ENCODE measurements at regions not wholly inside any gene's neighbourhood (a gene's known extent, or its start where the extent isn't known, plus 50 kb on each side); places are given as distances from the start of the nearest gene placed in this dataset.

- DNase-seq (ENCODE audit: low read depth): no peak
Observed at GRCh38 chr11:64456509-64457320, 97.8 kb downstream of the RPS6KA4 start.

- DNase-seq (ENCODE audit: low read depth): no peak
Observed at GRCh38 chr11:64457416-64458010, 98.2 kb upstream of the SLC22A11 start.

- DNase-seq (ENCODE audit: low read depth): peak; percentile 13
Observed at GRCh38 chr11:64458997-64459396, 96.7 kb upstream of the SLC22A11 start.

- no peak for DNase-seq (ENCODE audit: low read depth)
Observed at GRCh38 chr11:64459609-64460008, 96.1 kb upstream of the SLC22A11 start.

GRCh38 chr11:64461081-64461480 lies 94.7 kb upstream of the SLC22A11 start:
- DNase-seq (ENCODE audit: low read depth): no peak

GRCh38 chr11:64466115-64466718 lies 89.5 kb upstream of the SLC22A11 start:
- no peak for DNase-seq (ENCODE audit: low read depth)

GRCh38 chr11:64469288-64469687 lies 86.5 kb upstream of the SLC22A11 start:
- DNase-seq (ENCODE audit: low read depth): no peak

GRCh38 chr11:64472593-64473455 lies 82.9 kb upstream of the SLC22A11 start:
- no peak for DNase-seq (ENCODE audit: low read depth)

GRCh38 chr11:64474680-64475079 lies 81.1 kb upstream of the SLC22A11 start:
- no peak for DNase-seq (ENCODE audit: low read depth)

- DNase-seq (ENCODE audit: low read depth): no peak
Observed at GRCh38 chr11:64475145-64475544, 80.6 kb upstream of the SLC22A11 start.

GRCh38 chr11:64476881-64477280 lies 78.9 kb upstream of the SLC22A11 start:
- DNase-seq (ENCODE audit: low read depth): no peak

- DNase-seq (ENCODE audit: low read depth): no peak
Observed at GRCh38 chr11:64477675-64478074, 78.1 kb upstream of the SLC22A11 start.

- DNase-seq (ENCODE audit: low read depth): no peak
Observed at GRCh38 chr11:64482588-64482987, 73.2 kb upstream of the SLC22A11 start.

- DNase-seq (ENCODE audit: low read depth): no peak
Observed at GRCh38 chr11:64484191-64485022, 71.3 kb upstream of the SLC22A11 start.

GRCh38 chr11:64485074-64485473 lies 70.7 kb upstream of the SLC22A11 start:
- no peak for DNase-seq (ENCODE audit: low read depth)

- peak; percentile 8 for DNase-seq (ENCODE audit: low read depth)
Observed at GRCh38 chr11:64489831-64490441, 65.8 kb upstream of the SLC22A11 start.

- no peak for DNase-seq (ENCODE audit: low read depth)
Observed at GRCh38 chr11:64490562-64491216, 65.1 kb upstream of the SLC22A11 start.

- DNase-seq (ENCODE audit: low read depth): no peak
Observed at GRCh38 chr11:64492561-64492960, 63.2 kb upstream of the SLC22A11 start.

GRCh38 chr11:64498136-64498535 lies 57.6 kb upstream of the SLC22A11 start:
- DNase-seq (ENCODE audit: low read depth): no peak
